ENCODE measurements at regions not wholly inside any gene's neighbourhood (a gene's known extent, or its start where the extent isn't known, plus 50 kb on each side); places are given as distances from the start of the nearest gene placed in this dataset.

- DNase-seq (ENCODE audit: extremely low read depth, insufficient read length): no peak
- H3K36me3 ChIP-seq (ENCODE audit: control insufficient read depth, insufficient read depth, low read length): no peaks in the 10 kb centered on the region
- no peak overlapping the region for H3K4me3 ChIP-seq (replicated peaks; ENCODE audit: low read depth, low read length)
- H3K27me3 ChIP-seq (replicated peaks; ENCODE audit: control insufficient read depth, insufficient read depth, low read length): no peaks in the 10 kb centered on the region
- TF ChIP-seq CTCF (IDR thresholded peaks at IDR 0.05; ENCODE audit: insufficient read depth, low read length, poor library complexity, severe bottlenecking): no peak
These were observed 202.1 kb upstream of the KITLG start for GRCh38 chr12:88782351-88782750.

GRCh38 chr12:88781909-88782308 lies 201.6 kb upstream of the KITLG start:
- Histone ChIP-seq H3K4me3 (replicated peaks; ENCODE audit: low read depth, low read length) (no peak overlapping the region), H3K27me3 (replicated peaks; ENCODE audit: control insufficient read depth, insufficient read depth, low read length) (no peaks in the 10 kb centered on the region), H3K36me3 (ENCODE audit: control insufficient read depth, insufficient read depth, low read length) (no peaks in the 10 kb centered on the region)
- DNase-seq (ENCODE audit: extremely low read depth, insufficient read length): no peak
- TF ChIP-seq CTCF (IDR thresholded peaks at IDR 0.05; ENCODE audit: insufficient read depth, low read length, poor library complexity, severe bottlenecking): no peak

GRCh38 chr12:88778064-88778463 lies 197.8 kb upstream of the KITLG start:
- H3K27me3 ChIP-seq (replicated peaks; ENCODE audit: control insufficient read depth, insufficient read depth, low read length): no peaks in the 10 kb centered on the region
- H3K4me3 ChIP-seq (replicated peaks; ENCODE audit: low read depth, low read length): no peak overlapping the region
- no peaks in the 10 kb centered on the region for H3K36me3 ChIP-seq (ENCODE audit: control insufficient read depth, insufficient read depth, low read length)
- DNase-seq (ENCODE audit: extremely low read depth, insufficient read length): no peak
- TF ChIP-seq CTCF (IDR thresholded peaks at IDR 0.05; ENCODE audit: insufficient read depth, low read length, poor library complexity, severe bottlenecking): no peak

- H3K27me3 ChIP-seq (replicated peaks; ENCODE audit: control insufficient read depth, insufficient read depth, low read length): no peaks in the 10 kb centered on the region
- H3K36me3 ChIP-seq (ENCODE audit: control insufficient read depth, insufficient read depth, low read length): no peaks in the 10 kb centered on the region
- no peak for TF ChIP-seq CTCF (IDR thresholded peaks at IDR 0.05; ENCODE audit: insufficient read depth, low read length, poor library complexity, severe bottlenecking)
- H3K4me3 ChIP-seq (replicated peaks; ENCODE audit: low read depth, low read length): no peak overlapping the region
- DNase-seq (ENCODE audit: extremely low read depth, insufficient read length): no peak
These were observed 195.5 kb upstream of the KITLG start for GRCh38 chr12:88775742-88776151.

GRCh38 chr12:88767699-88768098 lies 187.4 kb upstream of the KITLG start:
- Histone ChIP-seq H3K4me3 (replicated peaks; ENCODE audit: low read depth, low read length) (no peak overlapping the region), H3K27me3 (replicated peaks; ENCODE audit: control insufficient read depth, insufficient read depth, low read length) (no peaks in the 10 kb centered on the region), H3K36me3 (ENCODE audit: control insufficient read depth, insufficient read depth, low read length) (no peaks in the 10 kb centered on the region)
- TF ChIP-seq CTCF (IDR thresholded peaks at IDR 0.05; ENCODE audit: insufficient read depth, low read length, poor library complexity, severe bottlenecking): no peak
- DNase-seq (ENCODE audit: extremely low read depth, insufficient read length): no peak

- Histone ChIP-seq H3K27me3 (replicated peaks; ENCODE audit: control insufficient read depth, insufficient read depth, low read length) (no peaks in the 10 kb centered on the region), H3K36me3 (ENCODE audit: control insufficient read depth, insufficient read depth, low read length) (no peaks in the 10 kb centered on the region), H3K4me3 (replicated peaks; ENCODE audit: low read depth, low read length) (no peak overlapping the region)
- no peak for TF ChIP-seq CTCF (IDR thresholded peaks at IDR 0.05; ENCODE audit: insufficient read depth, low read length, poor library complexity, severe bottlenecking)
- DNase-seq (ENCODE audit: extremely low read depth, insufficient read length): no peak
These were observed 184.7 kb upstream of the KITLG start for GRCh38 chr12:88764781-88765480.

Measured in GM06990 (cell line).